HG03139 (cell line): ENCODE measurements at regions not wholly inside any gene's neighbourhood (a gene's known extent, or its start where the extent isn't known, plus 50 kb on each side); places are given as distances from the start of the nearest gene placed in this dataset.

Experiments used
- ATAC-seq: cut with Tn5 transposase; IDR thresholded peaks from one replicate; pipeline ENCODE4 v1.9.1; 2021; ENCODE audit not compliant: unreplicated experiment

GRCh38 chr4:130266814-130267213 is 1170.9 kb downstream of the C4orf33 start:
- ATAC-seq = no peak

GRCh38 chr4:130288576-130288975 is 1192.6 kb downstream of the C4orf33 start:
- no peak for ATAC-seq

GRCh38 chr4:130293692-130294091 is 1197.7 kb downstream of the C4orf33 start:
- no peak for ATAC-seq

DNA sequence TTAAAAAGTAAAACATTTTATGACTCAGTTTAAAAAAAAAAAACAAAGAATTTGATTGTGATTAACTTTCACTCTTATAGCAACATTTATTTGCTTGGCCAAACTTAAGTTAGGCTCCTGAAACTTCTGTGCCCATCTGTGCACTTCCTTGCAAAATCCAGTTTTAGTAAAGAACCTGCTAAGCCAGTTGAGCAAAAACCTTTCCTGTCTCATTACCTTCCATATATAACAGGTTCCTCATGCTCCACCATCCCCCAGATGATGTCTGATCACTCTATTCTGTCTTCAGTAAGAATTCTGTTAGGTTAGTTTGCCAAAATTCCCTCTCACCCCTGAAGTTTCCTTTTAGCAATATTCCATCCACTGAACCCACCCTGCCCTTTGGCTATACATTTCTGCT is 1200.5 kb downstream of the C4orf33 start:
- ATAC-seq = no peak

- ATAC-seq = no peak
Observed at GRCh38 chr4:130306566-130306965, 1210.6 kb downstream of the C4orf33 start.

- no peak for ATAC-seq
Observed at GRCh38 chr4:130309221-130309620, 1213.3 kb downstream of the C4orf33 start.

GRCh38 chr4:130322439-130322838 is 1226.5 kb downstream of the C4orf33 start:
- no peak for ATAC-seq

DNA sequence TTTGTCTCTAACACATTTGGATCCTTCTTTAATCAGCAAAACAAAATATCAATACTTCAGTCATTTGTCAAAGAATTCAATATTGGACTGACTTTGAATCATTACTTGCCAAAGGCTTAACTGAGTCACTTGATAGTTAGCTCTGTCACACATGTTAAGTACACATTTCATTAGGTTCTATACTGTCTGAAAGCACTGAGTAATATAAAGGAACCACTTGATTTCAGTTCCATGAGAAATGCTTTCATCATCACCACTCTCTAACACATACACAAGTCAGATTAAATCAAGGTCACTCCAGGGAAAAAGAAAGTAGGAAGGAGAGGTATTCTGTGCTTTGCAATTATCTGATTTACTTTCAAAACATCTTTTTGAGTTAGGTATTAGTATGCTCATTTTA is 1233.1 kb downstream of the C4orf33 start:
- ATAC-seq = no peak

DNA sequence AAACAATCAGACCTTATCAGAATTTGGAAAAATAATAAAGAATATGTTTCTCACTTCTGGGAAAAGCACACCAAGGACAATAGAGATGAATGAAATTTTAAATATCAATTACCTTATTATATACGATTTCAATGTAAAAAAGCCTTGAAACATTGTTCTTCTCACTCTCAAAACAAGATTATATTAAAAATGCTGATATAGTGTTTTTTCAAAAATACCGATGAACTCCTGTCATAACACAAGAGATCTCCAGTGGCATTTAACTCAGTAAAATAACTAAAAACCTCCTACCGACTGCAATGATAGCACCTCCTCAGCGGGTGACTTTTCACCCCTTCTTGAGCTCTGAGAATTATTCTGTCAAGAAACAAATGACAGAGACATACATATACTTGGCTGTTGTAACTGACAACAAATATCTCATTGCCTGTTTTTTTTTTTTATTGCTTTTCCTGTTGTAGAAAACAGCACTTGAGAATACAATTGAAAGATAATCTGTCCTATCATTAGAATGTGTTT is 1237.3 kb downstream of the C4orf33 start:
- ATAC-seq = no peak

DNA sequence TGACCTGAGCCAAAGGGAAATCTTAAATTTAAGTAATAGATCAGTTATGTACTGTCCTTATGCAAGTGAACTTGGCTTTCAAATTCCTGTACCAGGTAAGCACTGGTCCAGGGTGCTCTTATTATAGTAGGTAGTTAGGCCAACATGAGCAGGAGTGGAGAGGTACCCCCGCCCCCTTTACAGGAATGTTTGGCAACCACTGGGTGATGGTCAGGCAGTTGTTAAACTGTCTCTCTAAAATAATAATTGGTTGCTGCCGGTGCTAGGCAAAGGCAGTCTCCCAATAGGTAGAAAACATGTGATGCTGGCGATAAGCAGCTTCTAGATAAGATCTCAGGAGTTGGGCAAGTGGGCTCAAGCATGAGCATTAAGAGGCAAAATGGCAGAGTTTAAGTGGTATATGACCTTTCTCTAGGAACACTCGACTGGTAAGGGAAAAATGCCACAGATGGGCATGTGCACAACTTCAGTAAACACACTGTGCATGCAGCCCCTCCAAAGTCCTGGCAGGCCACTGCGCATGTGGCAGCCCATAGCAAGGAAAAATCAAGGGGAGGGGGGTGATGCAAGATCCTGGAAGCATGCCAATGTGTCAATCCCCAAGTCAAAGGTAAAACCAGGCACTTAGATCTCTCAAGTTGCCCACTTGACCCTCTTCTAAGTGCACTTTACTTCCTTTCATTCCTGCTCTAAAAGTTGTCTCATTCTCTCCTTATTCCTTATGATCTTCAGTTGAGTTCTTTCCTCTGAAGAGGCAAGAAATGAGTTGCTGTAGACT is 1239.7 kb downstream of the C4orf33 start:
- no peak for ATAC-seq

- no peak for ATAC-seq
Observed at GRCh38 chr4:130336585-130337217, 1240.7 kb downstream of the C4orf33 start.

GRCh38 chr4:130338851-130339250 is 1242.9 kb downstream of the C4orf33 start:
- ATAC-seq = no peak

GRCh38 chr4:130349745-130350144 is 1253.8 kb downstream of the C4orf33 start:
- no peak for ATAC-seq

GRCh38 chr4:130356873-130357272 is 1260.9 kb downstream of the C4orf33 start:
- ATAC-seq = no peak

DNA sequence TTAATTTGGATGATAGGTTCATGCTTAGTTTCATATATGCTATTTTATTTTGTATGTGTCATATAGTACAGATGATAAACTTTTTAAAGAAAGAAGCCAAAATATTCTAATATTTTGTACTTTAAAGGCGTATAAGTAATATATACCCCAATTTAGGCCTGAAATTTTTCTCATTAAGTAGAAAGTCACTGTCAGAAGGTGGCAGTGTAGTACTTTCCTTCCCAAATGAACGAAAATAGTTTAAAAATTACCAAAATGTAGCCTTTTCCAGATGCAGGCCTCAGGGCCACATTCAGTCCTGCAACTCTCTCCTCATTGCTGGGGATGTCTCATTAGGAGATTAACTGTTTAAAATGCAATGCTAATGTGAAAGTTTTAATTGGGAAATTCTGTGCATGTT is 1263.6 kb downstream of the C4orf33 start:
- no peak for ATAC-seq

DNA sequence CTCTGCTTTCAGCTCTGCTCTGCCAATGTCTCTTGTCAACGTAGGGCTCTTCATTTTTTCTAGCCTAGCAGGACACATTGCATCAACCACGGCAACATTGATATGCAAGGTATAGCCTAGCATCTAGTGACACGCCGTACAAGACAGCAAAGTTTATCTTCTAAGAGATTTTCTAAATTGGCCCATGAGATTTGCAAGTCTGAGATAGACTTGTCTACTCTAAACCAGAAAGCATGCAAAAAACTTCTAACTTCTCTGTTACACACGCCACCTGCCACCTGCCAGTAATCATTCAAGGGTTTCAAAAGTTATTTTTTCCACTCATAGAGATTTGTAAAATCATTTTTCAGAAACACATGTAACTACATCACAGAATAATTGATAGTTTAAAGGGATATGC is 1265.7 kb downstream of the C4orf33 start:
- ATAC-seq = no peak

DNA sequence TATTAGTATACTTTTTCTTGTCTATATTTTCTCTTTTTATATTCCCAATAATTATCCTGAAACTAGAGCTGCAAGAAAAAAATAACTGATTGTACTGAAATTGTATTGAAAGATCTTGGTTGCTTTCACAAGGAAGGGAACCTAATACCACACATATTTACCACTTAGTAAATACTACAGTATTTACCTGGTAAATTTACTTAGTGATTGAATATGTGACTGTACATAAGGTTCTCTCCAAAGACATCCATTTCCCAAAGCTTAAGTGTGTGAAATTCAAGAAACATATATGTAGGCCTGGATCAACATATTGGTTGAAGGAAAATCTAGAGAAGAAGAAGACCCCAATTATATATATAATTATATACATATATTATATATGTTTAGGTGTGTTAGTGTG is 1272.7 kb downstream of the C4orf33 start:
- no peak for ATAC-seq

DNA sequence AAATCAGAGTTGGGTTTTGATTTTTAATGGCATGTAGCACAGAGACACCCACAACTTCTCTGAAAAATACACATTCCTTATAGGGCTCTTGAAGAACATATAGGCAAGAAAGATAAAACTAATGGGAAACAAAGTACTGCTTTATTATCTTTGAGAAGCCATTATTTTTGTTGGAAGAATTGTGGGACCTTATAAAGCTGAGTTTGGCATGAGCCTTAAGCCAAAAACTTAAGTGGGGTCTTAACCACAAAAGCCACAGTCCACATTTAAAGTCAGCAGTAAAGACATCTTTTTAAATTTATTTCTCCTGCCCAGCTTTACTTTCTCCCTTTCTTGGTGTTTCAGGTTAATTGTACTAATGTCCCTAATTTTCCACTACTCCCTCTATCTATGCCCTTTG is 1297.3 kb downstream of the C4orf33 start:
- no peak for ATAC-seq

- ATAC-seq = no peak
Observed at GRCh38 chr4:130393642-130394041, 1297.7 kb downstream of the C4orf33 start.

DNA sequence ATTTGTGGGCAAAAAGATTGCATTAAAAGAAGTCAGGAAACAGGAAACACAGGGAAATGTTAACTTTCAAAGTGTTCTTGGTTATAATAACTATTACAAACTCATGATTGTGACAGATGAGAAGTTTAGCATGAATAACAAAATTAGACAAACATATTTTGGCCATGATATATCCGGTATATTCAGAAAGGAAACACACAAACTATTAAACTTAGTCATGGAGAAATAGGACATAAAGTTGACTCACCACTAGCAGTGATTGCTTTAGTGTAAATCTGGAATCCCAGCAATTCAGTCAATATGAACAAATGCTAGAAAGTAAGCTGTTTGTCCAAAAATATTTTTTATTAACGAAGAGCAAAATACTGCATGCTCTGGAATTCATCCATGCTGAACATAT is 1299.9 kb downstream of the C4orf33 start:
- ATAC-seq = no peak

GRCh38 chr4:130403221-130403620 is 1307.3 kb downstream of the C4orf33 start:
- ATAC-seq = no peak

GRCh38 chr4:130416228-130416627 is 1320.3 kb downstream of the C4orf33 start:
- ATAC-seq = no peak
